ENCODE measurements at regions not wholly inside any gene's neighbourhood (a gene's known extent, or its start where the extent isn't known, plus 50 kb on each side); places are given as distances from the start of the nearest gene placed in this dataset.
"Not testable (repeated sequence)": the region's sequence is repeated elsewhere in the genome, so short reads cannot be mapped to it uniquely, and the experiment has no call there.

DNA sequence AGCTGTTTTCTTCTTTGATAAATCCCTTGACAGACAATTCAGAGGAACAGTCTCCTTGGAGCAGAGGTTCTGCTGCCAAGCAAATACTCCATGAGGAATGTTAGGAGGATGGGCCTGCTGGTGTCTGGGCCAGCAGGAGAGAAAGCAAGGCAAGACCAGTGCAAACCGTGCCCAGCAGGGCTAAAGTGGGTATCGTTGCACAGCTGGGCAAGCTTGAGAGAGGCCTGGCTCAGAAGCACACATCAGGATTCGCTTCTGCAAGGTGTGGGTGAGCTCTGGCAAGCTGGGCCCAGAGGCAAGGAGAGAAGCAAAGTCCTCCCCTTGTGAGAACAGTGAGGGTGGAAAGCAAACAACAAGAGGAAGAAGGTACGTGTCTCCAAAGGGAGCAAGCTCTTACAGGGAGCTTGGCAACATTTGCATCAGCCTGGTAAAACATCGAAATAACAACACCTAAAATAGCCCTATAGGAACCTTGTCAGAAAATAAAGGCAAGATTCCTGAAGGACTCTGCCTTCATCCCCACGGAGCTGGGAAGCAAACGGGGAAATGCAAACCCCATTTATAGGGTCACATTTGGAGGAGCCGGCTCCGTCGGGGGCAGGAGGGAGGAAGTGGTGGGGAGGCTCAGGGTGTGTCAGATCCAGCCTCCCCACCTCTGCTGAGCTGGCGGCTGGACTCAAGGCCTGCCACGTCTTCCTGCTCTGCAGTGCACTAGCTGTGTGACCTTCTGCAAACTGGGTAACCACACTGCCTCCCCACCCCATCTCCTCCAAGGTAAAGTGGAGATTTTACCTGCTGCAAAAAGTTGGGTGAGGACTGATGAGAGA lies 62.3 kb upstream of the HIVEP3 start:
- DNase-seq (ENCODE audit: low read depth): no peak

DNA sequence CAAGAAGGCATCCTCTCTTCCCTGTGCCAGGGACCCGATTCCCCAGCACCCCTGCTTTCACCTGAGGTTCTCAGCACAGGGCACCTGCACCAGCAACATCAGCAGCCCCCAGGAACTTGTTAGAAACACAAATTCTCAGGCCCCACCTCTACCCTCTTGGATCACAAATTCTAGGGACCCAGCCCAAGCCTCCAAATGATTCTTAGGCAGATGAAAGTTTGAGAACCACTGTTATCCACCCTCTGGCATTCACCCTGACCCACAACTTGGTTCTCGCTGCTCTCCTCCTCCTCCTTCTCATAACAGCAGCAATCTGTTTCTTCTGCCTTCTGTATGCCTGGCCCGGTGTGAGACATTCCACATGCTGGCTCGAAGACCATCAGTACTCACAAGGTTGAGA lies 60.3 kb upstream of the HIVEP3 start:
- DNase-seq (ENCODE audit: low read depth): no peak

DNA sequence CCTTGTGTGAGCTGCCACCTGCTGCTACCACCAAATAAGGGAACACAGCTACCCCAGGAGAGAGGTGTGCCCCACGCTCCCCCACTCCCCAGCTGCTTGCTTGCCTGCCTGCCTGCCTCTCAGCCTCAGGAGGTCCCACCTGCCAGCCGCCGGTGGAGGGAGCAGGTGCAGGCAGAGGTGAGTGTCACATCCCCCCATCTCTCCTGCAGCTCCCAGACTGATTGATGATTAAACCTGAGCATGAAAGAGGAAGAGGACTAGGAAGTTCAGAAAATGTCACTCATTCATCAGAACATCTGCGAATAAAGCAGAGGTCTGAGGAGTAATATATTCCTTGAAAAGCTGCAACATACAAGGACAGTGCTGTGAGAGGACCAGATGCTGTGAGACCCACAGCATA lies 58.6 kb upstream of the HIVEP3 start:
- DNase-seq (ENCODE audit: low read depth): no peak

DNA sequence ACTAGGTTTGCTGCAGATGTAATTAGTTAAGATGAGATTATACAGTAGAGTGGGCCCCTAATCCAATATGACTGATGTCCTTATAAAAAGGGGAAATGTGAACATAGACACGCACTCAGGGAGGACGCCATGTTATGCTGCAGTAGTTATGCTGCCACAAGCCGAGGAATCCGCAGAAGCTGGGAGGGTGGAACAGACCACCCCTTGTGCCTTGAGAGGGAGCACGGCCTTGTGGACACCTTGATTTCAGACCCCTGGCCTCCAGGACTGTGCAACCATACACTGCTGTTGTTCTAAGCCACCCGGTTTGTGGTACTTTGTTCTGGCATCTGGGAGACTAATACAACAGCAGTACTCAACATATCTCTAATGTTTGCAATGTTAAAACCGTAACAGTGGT lies 57.9 kb upstream of the HIVEP3 start:
- DNase-seq (ENCODE audit: low read depth): no peak

DNA sequence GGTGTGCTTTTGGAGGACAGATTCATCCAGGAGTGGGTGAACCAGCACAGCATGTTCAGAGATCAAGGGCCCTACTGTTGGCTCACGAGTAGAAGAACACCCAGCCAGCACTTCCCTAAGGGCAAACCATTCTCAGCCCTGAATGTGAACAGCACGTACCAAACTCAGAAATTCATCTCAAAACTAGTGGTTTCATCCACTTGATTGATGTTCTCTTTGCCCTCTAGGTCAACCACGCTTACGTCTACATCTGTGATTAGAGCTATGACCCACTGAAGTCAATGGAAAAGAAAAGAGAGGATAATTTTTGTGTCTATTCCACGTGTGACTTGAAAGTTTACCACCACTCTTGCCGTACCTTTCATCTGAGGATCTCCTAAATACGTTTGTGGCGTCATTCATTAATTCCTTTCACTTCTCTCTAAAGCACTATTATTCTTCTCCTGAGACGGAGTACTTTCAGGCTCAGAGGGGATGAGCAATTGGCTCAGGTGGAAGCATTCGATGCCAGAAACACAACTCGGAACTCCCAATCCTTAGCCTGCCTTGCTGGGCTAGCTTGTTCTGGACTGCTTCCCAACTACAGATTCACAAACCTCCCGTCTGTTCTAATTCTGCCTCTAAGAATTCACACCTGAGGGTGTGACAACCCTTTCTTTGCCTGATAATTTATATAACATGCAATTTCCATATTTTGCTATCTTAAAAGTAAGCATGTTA lies 57.3 kb upstream of the HIVEP3 start:
- no peak for DNase-seq (ENCODE audit: low read depth)

DNA sequence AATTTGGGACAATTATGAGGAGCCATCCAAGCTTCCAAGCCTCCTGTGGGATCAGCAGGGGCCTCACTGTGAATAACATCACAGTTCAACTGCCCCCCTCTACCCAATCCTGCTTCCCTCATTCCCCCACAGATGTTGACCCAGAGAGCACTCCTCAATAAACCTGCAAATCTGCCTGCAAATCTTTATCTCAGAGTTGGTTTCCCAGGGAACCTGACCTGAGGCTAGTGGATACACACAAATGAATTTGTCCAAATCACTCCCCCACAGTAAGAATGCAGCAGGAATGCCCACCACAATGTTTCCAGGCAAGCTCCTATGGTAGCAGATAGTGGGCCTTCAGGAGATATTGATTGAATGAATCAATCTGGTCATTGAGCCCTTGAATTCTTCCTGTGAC lies 56.4 kb upstream of the HIVEP3 start:
- DNase-seq (ENCODE audit: low read depth): no peak

DNA sequence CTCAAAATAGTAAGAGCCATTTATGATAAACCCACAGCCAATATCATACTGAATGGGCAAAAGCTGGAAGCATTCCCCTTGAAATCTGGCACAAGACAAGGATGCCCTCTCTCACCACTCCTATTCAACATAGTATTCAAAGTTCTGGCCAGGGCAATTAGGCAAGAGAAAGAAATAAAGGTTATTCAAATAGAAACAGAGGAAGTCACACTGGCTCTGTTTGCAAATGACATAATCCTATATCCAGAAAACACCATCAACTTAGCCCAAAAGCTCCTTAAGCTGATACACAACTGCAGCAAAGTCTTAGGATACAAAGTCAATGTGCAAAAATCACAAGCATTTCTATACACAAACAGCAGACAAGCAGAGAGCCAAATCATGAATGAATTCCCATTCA lies 49.8 kb upstream of the HIVEP3 start:
- not testable (repeated sequence) for DNase-seq (ENCODE audit: low read depth)
